Coronary artery (tissue), 2 donors: ENCODE measurements at regions not wholly inside any gene's neighbourhood (a gene's known extent, or its start where the extent isn't known, plus 50 kb on each side); places are given as distances from the start of the nearest gene placed in this dataset.

Source experiments
- DNase-seq: peaks from one replicate; pipeline ENCODE4 v3.0.0-alpha.2; 2017; ENCODE audit warnings: low spot score
- H3K27ac ChIP-seq, 2 donors: fragments of 200-600 bp; sonication (generic); one replicate each; pipeline ENCODE4 v1.5.1; 2016 to 2019
- H3K4me3 ChIP-seq: fragments of 200-600 bp; sonication (generic); 2 replicates; pipeline ENCODE4 v1.5.1; 2016; ENCODE audit warnings: mild to moderate bottlenecking, moderate library complexity
- TF ChIP-seq, protein P1 (sequence below): fragments of 200-600 bp; sonication (generic); IDR thresholded peaks from one replicate; pipeline ENCODE4 v1.5.1; 2019; ENCODE audit warnings: antibody characterized with exemption

DNA sequence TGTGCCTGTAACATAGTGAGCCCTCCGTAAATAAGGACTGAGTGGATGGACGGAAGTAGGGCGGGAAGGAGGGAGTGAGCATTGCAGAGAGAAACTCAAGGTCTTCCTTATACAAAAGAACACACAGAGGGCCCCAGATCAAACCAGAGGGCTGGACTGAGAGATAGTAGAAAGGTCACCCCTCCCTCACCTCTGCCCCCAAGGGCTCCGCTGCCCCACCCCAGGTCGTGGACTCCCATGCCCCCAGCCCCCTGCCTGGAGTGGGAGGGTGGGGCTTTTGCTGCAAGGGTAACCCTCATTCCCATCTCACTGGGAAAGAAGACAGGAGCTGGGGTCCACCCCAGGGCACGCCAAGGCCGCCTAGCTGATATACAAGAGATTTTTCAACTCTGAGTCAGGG is 157.0 kb downstream of the MN1 start:
- Histone ChIP-seq H3K4me3 (no peak overlapping the region), H3K27ac (no peak overlapping the region)
- TF ChIP-seq, protein P1, sequence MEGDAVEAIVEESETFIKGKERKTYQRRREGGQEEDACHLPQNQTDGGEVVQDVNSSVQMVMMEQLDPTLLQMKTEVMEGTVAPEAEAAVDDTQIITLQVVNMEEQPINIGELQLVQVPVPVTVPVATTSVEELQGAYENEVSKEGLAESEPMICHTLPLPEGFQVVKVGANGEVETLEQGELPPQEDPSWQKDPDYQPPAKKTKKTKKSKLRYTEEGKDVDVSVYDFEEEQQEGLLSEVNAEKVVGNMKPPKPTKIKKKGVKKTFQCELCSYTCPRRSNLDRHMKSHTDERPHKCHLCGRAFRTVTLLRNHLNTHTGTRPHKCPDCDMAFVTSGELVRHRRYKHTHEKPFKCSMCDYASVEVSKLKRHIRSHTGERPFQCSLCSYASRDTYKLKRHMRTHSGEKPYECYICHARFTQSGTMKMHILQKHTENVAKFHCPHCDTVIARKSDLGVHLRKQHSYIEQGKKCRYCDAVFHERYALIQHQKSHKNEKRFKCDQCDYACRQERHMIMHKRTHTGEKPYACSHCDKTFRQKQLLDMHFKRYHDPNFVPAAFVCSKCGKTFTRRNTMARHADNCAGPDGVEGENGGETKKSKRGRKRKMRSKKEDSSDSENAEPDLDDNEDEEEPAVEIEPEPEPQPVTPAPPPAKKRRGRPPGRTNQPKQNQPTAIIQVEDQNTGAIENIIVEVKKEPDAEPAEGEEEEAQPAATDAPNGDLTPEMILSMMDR = no peak
- DNase-seq = no peak

DNA sequence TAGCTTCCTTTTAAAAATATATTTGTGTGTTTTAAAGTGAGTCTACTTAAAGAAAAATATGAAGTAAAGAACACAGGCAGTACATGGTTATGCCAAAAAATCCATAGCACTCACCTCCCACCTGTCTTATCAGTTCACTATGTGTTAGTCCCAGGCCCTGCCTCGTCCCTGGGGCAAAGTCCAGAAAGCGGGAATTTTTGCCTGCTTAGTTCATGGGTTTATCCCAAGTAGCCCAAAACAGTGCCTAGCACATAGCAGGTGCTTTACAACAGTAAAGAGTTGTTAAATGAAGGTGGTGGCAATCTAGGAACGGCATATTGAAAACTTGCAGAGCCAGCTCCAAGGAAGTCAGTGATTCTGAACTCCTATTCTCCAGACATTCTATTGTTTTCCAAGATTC is 154.0 kb downstream of the MN1 start:
- no peak for DNase-seq
- TF ChIP-seq, protein P1 = no peak
- Histone ChIP-seq H3K4me3 (no peak overlapping the region), H3K27ac (no peak overlapping the region)

DNA sequence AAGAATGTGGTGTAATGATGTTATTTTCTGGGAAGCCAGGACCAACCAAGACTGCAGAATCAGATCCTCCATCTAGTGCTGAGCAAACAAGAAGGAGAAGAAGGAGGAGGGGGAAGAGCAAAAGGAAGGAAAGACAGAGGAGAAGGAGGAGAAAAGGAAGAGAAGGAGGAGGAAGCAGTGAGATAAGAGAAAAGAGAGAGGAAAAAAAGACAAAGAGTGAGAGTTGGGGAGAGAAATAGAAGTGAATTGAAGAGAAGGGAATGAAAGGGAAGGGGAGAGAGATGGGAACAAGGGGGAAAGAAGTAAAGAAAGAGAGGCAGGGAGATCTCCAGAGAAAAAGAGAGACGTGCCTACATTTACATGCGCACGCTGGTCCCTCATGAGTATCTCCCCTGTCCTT is 153.5 kb downstream of the MN1 start:
- Histone ChIP-seq H3K4me3 (no peak overlapping the region), H3K27ac (no peak overlapping the region)
- DNase-seq = no peak
- TF ChIP-seq, protein P1 = no peak

DNA sequence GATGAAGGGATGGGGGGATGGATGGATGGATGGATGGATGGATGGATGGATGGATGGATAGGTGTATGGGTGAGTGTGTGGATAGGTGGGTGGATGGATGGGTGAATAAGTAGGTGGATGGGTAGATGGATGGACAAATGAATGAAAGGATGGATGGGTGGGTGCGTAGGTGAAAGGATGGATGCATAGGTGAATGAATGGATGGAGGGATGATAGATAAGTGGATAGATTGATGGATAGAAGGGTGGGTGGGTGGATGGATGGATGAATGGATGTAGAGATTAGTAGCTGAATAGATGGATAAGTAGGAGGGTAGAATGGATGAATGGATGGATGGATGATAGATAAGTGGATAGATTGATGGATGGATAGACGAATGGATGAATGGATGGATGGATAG is 152.7 kb downstream of the MN1 start:
- Histone ChIP-seq H3K4me3 (no peak overlapping the region), H3K27ac (no peak overlapping the region)
- TF ChIP-seq, protein P1 = no peak
- DNase-seq = no peak

DNA sequence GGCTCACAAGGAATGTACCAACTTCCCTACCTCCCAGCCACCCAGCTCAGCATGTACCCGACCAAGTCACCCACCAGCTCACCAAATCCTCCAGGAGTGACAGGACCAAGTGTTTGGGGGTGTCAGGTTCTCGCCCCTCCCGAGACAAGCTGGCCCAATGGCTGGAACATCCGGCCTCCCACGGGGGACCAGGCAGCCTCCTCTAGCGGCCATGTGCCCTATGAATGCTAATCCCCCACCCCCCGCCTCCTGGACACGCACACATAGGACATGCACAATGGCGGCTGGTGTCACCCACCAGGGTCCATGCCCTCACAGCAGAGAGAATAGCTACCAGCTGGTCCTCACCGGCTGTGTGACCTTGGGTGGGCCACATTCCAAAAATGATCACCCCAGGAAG is 151.0 kb downstream of the MN1 start:
- Histone ChIP-seq H3K4me3 (no peak overlapping the region), H3K27ac (peak overlapping the region in 1 of 2 donors; percentile 68)
- no peak for DNase-seq
- TF ChIP-seq, protein P1 = no peak

DNA sequence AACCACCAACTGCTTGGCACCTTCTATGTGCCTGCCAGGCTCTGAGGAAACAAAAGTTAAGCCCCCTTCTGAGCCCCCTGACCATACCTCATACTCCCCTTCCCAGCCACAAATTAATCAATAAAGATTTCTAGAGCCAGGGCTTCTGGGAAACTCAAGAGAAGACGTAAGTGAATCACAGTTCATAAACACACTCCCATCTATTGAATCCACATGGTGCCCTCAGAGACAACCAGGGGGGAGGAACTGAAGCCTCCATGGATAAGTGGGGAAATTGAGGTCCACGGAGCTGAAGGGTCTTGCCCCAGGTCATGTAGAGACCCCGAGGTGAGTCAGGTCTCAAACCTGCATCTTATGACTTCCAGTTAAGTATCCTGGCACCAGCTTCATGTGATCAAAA is 150.6 kb downstream of the MN1 start:
- DNase-seq = no peak
- H3K27ac ChIP-seq = peak overlapping the region in 1 of 2 donors; percentile 68
- TF ChIP-seq, protein P1 = no peak
- no peak overlapping the region for H3K4me3 ChIP-seq

DNA sequence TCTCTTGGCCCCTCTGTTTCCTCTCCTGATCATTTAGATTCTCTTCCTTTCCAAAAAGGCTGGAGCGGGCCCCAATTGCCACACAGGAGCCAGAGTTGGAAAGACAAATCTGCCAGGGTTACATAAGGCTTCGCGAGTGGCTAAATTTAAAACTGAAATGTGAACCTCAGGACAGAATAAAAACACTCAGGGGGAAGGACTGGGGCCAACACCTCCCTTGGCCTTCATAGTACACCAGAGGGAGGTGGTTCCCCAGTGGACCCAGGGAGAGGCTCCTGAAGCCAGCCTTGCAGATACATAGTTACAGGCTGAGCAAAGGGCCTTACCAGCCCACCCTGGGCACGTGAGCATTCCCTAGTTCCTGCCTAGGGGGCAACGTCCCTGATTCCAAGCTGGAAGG is 150.1 kb downstream of the MN1 start:
- H3K27ac ChIP-seq = peak overlapping the region in 1 of 2 donors; percentile 68
- H3K4me3 ChIP-seq = no peak overlapping the region
- no peak for DNase-seq
- TF ChIP-seq, protein P1 = no peak
